RWPE2 (cell line): ENCODE measurements at regions not wholly inside any gene's neighbourhood (a gene's known extent, or its start where the extent isn't known, plus 50 kb on each side); places are given as distances from the start of the nearest gene placed in this dataset.

Experiments used
- ATAC-seq: fragments of 200-7000 bp; cut with Tn5 transposase; 3 replicates; pipeline ENCODE4 v1.9.1; 2021; ENCODE audit warnings: low read depth
- DNase-seq: peaks from one replicate; pipeline ENCODE4 v3.0.0-alpha.2; 2020; ENCODE audit warnings: low spot score
- H3K27ac ChIP-seq: fragments of 450-650 bp; 2 replicates; pipeline ENCODE4 v1.5.1; 2017; ENCODE audit warnings: mild to moderate bottlenecking; ENCODE audit not compliant: poor library complexity, severe bottlenecking
- H3K27me3 ChIP-seq: fragments of 250-450 bp; sonication (Bioruptor Pico); 2 replicates; pipeline ENCODE4 v1.5.1; 2021; ENCODE audit warnings: mild to moderate bottlenecking, moderate library complexity; ENCODE audit not compliant: insufficient read depth, poor library complexity, severe bottlenecking
- H3K36me3 ChIP-seq: fragments of 250-450 bp; sonication (Bioruptor Pico); 2 replicates; pipeline ENCODE4 v1.5.1; 2020; ENCODE audit warnings: low read depth, mild to moderate bottlenecking, moderate library complexity
- H3K4me1 ChIP-seq: fragments of 250-450 bp; sonication (Bioruptor Pico); 2 replicates; pipeline ENCODE4 v1.5.1; 2021; ENCODE audit warnings: mild to moderate bottlenecking, moderate library complexity; ENCODE audit not compliant: insufficient read depth, poor library complexity, severe bottlenecking
- H3K4me3 ChIP-seq: fragments of 250-450 bp; sonication (Bioruptor Pico); 2 replicates; pipeline ENCODE4 v1.5.1; 2021; ENCODE audit warnings: mild to moderate bottlenecking, moderate library complexity; ENCODE audit not compliant: severe bottlenecking
- H3K9me3 ChIP-seq: fragments of 250-450 bp; sonication (Bioruptor Pico); 2 replicates; pipeline ENCODE4 v1.5.1; 2021; ENCODE audit warnings: mild to moderate bottlenecking, moderate library complexity; ENCODE audit not compliant: severe bottlenecking
- CTCF ChIP-seq: fragments of 450-650 bp; IDR thresholded peaks from one replicate; pipeline ENCODE4 v1.5.1; 2017; ENCODE audit warnings: mild to moderate bottlenecking, moderate library complexity; ENCODE audit not compliant: poor library complexity, severe bottlenecking

GRCh38 chr2:220450846-220451245, 823.4 kb downstream of the SLC4A3 start:
- Histone ChIP-seq H3K36me3 (no peaks in the 10 kb centered on the region), H3K4me3 (no peak overlapping the region), H3K27me3 (no peaks in the 10 kb centered on the region), H3K27ac (no peak overlapping the region), H3K9me3 (no peaks in the 10 kb centered on the region), H3K4me1 (no peaks in the 10 kb centered on the region)
- no peak for DNase-seq
- TF ChIP-seq CTCF, result no peak
- ATAC-seq, result no peak

- Histone ChIP-seq H3K4me1 (no peaks in the 10 kb centered on the region), H3K4me3 (no peak overlapping the region), H3K27me3 (no peaks in the 10 kb centered on the region), H3K9me3 (no peaks in the 10 kb centered on the region), H3K36me3 (no peaks in the 10 kb centered on the region), H3K27ac (no peak overlapping the region)
- no peak for TF ChIP-seq CTCF
- ATAC-seq, result no peak
- DNase-seq, result no peak
These were observed 824.0 kb downstream of the SLC4A3 start for GRCh38 chr2:220451438-220451837.

- no peaks in the 10 kb centered on the region for H3K36me3 ChIP-seq
- no peak for ATAC-seq
- no peaks in the 10 kb centered on the region for H3K4me1 ChIP-seq
- no peak overlapping the region for H3K27ac ChIP-seq
- no peak for DNase-seq
- H3K27me3 ChIP-seq, result no peaks in the 10 kb centered on the region
- no peak overlapping the region for H3K4me3 ChIP-seq
- TF ChIP-seq CTCF, result no peak
- no peaks in the 10 kb centered on the region for H3K9me3 ChIP-seq
These were observed 825.1 kb downstream of the SLC4A3 start for GRCh38 chr2:220452561-220452960.

GRCh38 chr2:220455351-220455990, 828.0 kb downstream of the SLC4A3 start:
- Histone ChIP-seq H3K36me3 (no peaks in the 10 kb centered on the region), H3K9me3 (no peaks in the 10 kb centered on the region), H3K27me3 (no peaks in the 10 kb centered on the region), H3K4me1 (no peaks in the 10 kb centered on the region), H3K4me3 (no peak overlapping the region), H3K27ac (no peak overlapping the region)
- DNase-seq, result no peak
- no peak for TF ChIP-seq CTCF
- no peak for ATAC-seq

- Histone ChIP-seq H3K4me1 (no peaks in the 10 kb centered on the region), H3K36me3 (no peaks in the 10 kb centered on the region), H3K4me3 (no peak overlapping the region), H3K27me3 (no peaks in the 10 kb centered on the region), H3K27ac (no peak overlapping the region), H3K9me3 (no peaks in the 10 kb centered on the region)
- ATAC-seq, result 0 out of 3 replicates have a peak, but pooled peaks have one; percentile 25
- DNase-seq, result no peak
- no peak for TF ChIP-seq CTCF
These were observed 830.6 kb downstream of the SLC4A3 start for GRCh38 chr2:220458051-220458450.
